Fibroblast of skin of right quadriceps (primary cell): ENCODE measurements at regions not wholly inside any gene's neighbourhood (a gene's known extent, or its start where the extent isn't known, plus 50 kb on each side); places are given as distances from the start of the nearest gene placed in this dataset.

Experiments used
- DNase-seq: peaks from one replicate; pipeline ENCODE4 v3.0.0-alpha.2; 2013

GRCh38 chr2:156083763-156084493, 248.6 kb downstream of the NR4A2 start:
- no peak for DNase-seq

- no peak for DNase-seq
These were observed 252.7 kb downstream of the NR4A2 start for GRCh38 chr2:156079845-156080244.

- DNase-seq = no peak
These were observed 255.3 kb downstream of the NR4A2 start for GRCh38 chr2:156077041-156077742.

GRCh38 chr2:156065912-156066311, 266.6 kb downstream of the NR4A2 start:
- no peak for DNase-seq

GRCh38 chr2:156064540-156064939, 268.0 kb downstream of the NR4A2 start:
- DNase-seq = no peak

- DNase-seq = no peak
These were observed 274.9 kb downstream of the NR4A2 start for GRCh38 chr2:156057647-156058046.

- no peak for DNase-seq
These were observed 277.5 kb downstream of the NR4A2 start for GRCh38 chr2:156054983-156055382.

GRCh38 chr2:156046900-156047299, 285.6 kb downstream of the NR4A2 start:
- no peak for DNase-seq

GRCh38 chr2:156042895-156043294, 289.6 kb downstream of the NR4A2 start:
- DNase-seq = no peak

GRCh38 chr2:156038021-156038420, 294.5 kb downstream of the NR4A2 start:
- no peak for DNase-seq

GRCh38 chr2:156037482-156037881, 295.0 kb downstream of the NR4A2 start:
- DNase-seq = no peak

- no peak for DNase-seq
These were observed 301.4 kb downstream of the NR4A2 start for GRCh38 chr2:156031121-156031520.

- DNase-seq = no peak
These were observed 309.2 kb downstream of the NR4A2 start for GRCh38 chr2:156023229-156023869.

- DNase-seq = no peak
These were observed 311.1 kb downstream of the NR4A2 start for GRCh38 chr2:156021146-156022040.

- no peak for DNase-seq
These were observed 313.2 kb downstream of the NR4A2 start for GRCh38 chr2:156019341-156019740.

GRCh38 chr2:156017341-156017885, 315.1 kb downstream of the NR4A2 start:
- no peak for DNase-seq

GRCh38 chr2:156009293-156009692, 323.2 kb downstream of the NR4A2 start:
- DNase-seq = no peak

- DNase-seq = no peak
These were observed 325.6 kb downstream of the NR4A2 start for GRCh38 chr2:156006721-156007618.

- no peak for DNase-seq
These were observed 326.4 kb downstream of the NR4A2 start for GRCh38 chr2:156005999-156006712.

- no peak for DNase-seq
These were observed 327.0 kb downstream of the NR4A2 start for GRCh38 chr2:156005531-156005930.

GRCh38 chr2:156004459-156004858, 328.1 kb downstream of the NR4A2 start:
- DNase-seq = no peak
